Endothelial cell of umbilical vein (primary cell): ENCODE measurements at regions not wholly inside any gene's neighbourhood (a gene's known extent, or its start where the extent isn't known, plus 50 kb on each side); places are given as distances from the start of the nearest gene placed in this dataset.

Source experiments
- BruUV-seq: library from RNA; stranded (reverse); fragments of 400-500 nt; replicated peaks from 2 replicates; lab custom pipeline; 2021; lab: Mats Ljungman, UMichigan
- CTCF ChIA-PET: fragments of 300-600, 350-600 bp; sonication (Branson Sonifier 250); formaldehyde crosslinking; loops from one replicate; lab custom pipeline; 2021; ENCODE audit warnings: antibody characterized with exemption, inconsistent platforms; lab: Charles Lee
- POLR2A ChIA-PET: fragments of 300-600, 350-600 bp; sonication (Branson Sonifier 250); formaldehyde crosslinking; loops from one replicate; lab custom pipeline; 2021; ENCODE audit warnings: antibody characterized with exemption, inconsistent platforms; lab: Charles Lee
- DNase-seq: peaks from one replicate; pipeline ENCODE4 v3.0.0-alpha.2; 2011; ENCODE audit warnings: low read depth, low spot score
- FAIRE-seq: peaks from 2 replicates; lab custom pipeline; 2011; peaks lifted over from hg19 to GRCh38; lab: Jason Lieb, UNC
- H2AFZ ChIP-seq: 2 replicates; pipeline ENCODE4 v1.6.0; 2012; ENCODE audit warnings: low read depth, low read length, control low read depth, inconsistent platforms
- H3K27ac ChIP-seq: 2 replicates; pipeline ENCODE4 v1.5.1; 2011; ENCODE audit warnings: low read depth, mild to moderate bottlenecking, control low read depth, low read length, moderate library complexity; ENCODE audit not compliant: insufficient read depth
- H3K27me3 ChIP-seq, 2 experiments: 2 replicates each; pipeline versions ENCODE4 v1.6.0 to v1.6.1; 2011; ENCODE audit warnings: low read length in 2 of 2, mixed read lengths in 1 of 2; ENCODE audit not compliant: control insufficient read depth in 2 of 2, insufficient read depth in 2 of 2
- H3K36me3 ChIP-seq, 2 experiments: 2 replicates in 1 of 2; 3 replicates in 1 of 2; pipeline ENCODE4 v1.5.1; 2011; ENCODE audit warnings: low read length in 2 of 2, mild to moderate bottlenecking in 1 of 2, moderate library complexity in 1 of 2; ENCODE audit not compliant: control insufficient read depth in 2 of 2, insufficient read depth in 2 of 2; ENCODE audit errors: extremely low read depth in 1 of 2
- H3K4me1 ChIP-seq: 3 replicates; pipeline ENCODE4 v1.5.1; 2011; ENCODE audit warnings: mild to moderate bottlenecking, low read length; ENCODE audit not compliant: control insufficient read depth, insufficient read depth; ENCODE audit errors: extremely low read depth
- H3K4me2 ChIP-seq: 2 replicates; pipeline ENCODE4 v1.6.1; 2011; ENCODE audit warnings: low read length, control low read depth, mixed read lengths; ENCODE audit not compliant: insufficient read depth
- H3K4me3 ChIP-seq, 3 experiments: fragments of 200-600 bp in 1 of 3; sonication (generic), shearing (Covaris generic) in 1 of 3; replicated peaks in 1 of 3; 2 replicates each; pipeline ENCODE4 v1.5.1; 2011 to 2016; ENCODE audit warnings: control low read depth in 3 of 3, low read length in 3 of 3, mild to moderate bottlenecking in 2 of 3, inconsistent platforms in 1 of 3, low read depth in 1 of 3, moderate library complexity in 1 of 3; ENCODE audit not compliant: insufficient read depth in 1 of 3
- H3K79me2 ChIP-seq: 2 replicates; pipeline ENCODE4 v1.6.0; 2012; ENCODE audit warnings: low read length, inconsistent platforms; ENCODE audit not compliant: control insufficient read depth, insufficient read depth
- H3K9ac ChIP-seq: replicated peaks from 2 replicates; pipeline ENCODE3; 2011; ENCODE audit warnings: low read length, control low read depth; ENCODE audit not compliant: insufficient read depth; ENCODE audit errors: extremely low read depth
- H3K9me1 ChIP-seq: replicated peaks from 3 replicates; pipeline ENCODE4 v1.6.0; 2011; ENCODE audit warnings: mild to moderate bottlenecking, low read length; ENCODE audit not compliant: control insufficient read depth, insufficient read depth; ENCODE audit errors: extremely low read depth
- H3K9me3 ChIP-seq: replicated peaks from 2 replicates; pipeline ENCODE4 v1.5.1; 2012; ENCODE audit warnings: low read length, inconsistent platforms; ENCODE audit not compliant: control insufficient read depth, insufficient read depth
- H4K20me1 ChIP-seq: replicated peaks from 2 replicates; pipeline ENCODE3; 2011; ENCODE audit warnings: mild to moderate bottlenecking, low read length; ENCODE audit not compliant: control insufficient read depth, insufficient read depth; ENCODE audit errors: extremely low read depth
- EZH2 ChIP-seq: IDR thresholded peaks from 2 replicates; pipeline ENCODE4 v1.6.1; 2012; ENCODE audit warnings: borderline replicate concordance, low read depth, mild to moderate bottlenecking, moderate library complexity, low read length, inconsistent platforms; ENCODE audit not compliant: severe bottlenecking
- FOS ChIP-seq: IDR thresholded peaks from 2 replicates; pipeline ENCODE4 v1.6.1; 2011; ENCODE audit warnings: mild to moderate bottlenecking, low read length, moderate library complexity, borderline replicate concordance; ENCODE audit not compliant: insufficient read depth
- GATA2 ChIP-seq: IDR thresholded peaks from 2 replicates; pipeline ENCODE4 v1.7.0; 2011; ENCODE audit warnings: low read depth, mild to moderate bottlenecking, moderate library complexity, mixed read lengths, low read length; ENCODE audit not compliant: insufficient read length, insufficient read depth
- JUN ChIP-seq: IDR thresholded peaks from 2 replicates; pipeline ENCODE4 v1.6.1; 2011; ENCODE audit warnings: borderline replicate concordance, low read depth; ENCODE audit not compliant: insufficient read length, insufficient read depth
- MYC ChIP-seq: IDR thresholded peaks from one replicate; pipeline ENCODE4 v1.6.1; 2011; ENCODE audit warnings: mild to moderate bottlenecking, low read depth, low read length
- POLR2A ChIP-seq: IDR thresholded peaks from 2 replicates; pipeline ENCODE4 v1.6.1; 2012; ENCODE audit warnings: low read depth, mild to moderate bottlenecking, control low read depth, low read length
- POLR2AphosphoS5 ChIP-seq: IDR thresholded peaks from 2 replicates; pipeline ENCODE4 v1.6.1; 2012; ENCODE audit warnings: low read depth, mild to moderate bottlenecking, control low read depth, low read length, moderate library complexity; ENCODE audit not compliant: insufficient read depth
- dilution Hi-C: fragments of 300-500 bp; cut with MboI; formaldehyde crosslinking; loops from one replicate; pipeline ENCODE4 v1.15.0; 2019; ENCODE audit warnings: low sequenced_read_pairs; ENCODE audit not compliant: extremely low pct_ligation_motif_present
- intact Hi-C: fragments of 100-400 bp; cut with micrococcal nuclease; formaldehyde crosslinking; loops from one replicate; pipeline ENCODE4 v1.10.0; 2022
- TF ChIP-seq, protein P1 (sequence below): IDR thresholded peaks from 2 replicates; pipeline ENCODE4 v1.6.1; 2011; ENCODE audit not compliant: insufficient read depth, insufficient read length
- TF ChIP-seq, protein P2 (sequence below), 2 donors: IDR thresholded peaks; 1 replicate in 1 of 2; 2 replicates in 1 of 2; pipeline ENCODE4 v1.5.1; 2011; ENCODE audit warnings: low read length in 2 of 2, mild to moderate bottlenecking in 2 of 2, moderate library complexity in 2 of 2, control low read depth in 1 of 2, inconsistent platforms in 1 of 2, low read depth in 1 of 2; ENCODE audit not compliant: insufficient read depth in 1 of 2; ENCODE audit errors: extremely low read depth in 1 of 2

DNA sequence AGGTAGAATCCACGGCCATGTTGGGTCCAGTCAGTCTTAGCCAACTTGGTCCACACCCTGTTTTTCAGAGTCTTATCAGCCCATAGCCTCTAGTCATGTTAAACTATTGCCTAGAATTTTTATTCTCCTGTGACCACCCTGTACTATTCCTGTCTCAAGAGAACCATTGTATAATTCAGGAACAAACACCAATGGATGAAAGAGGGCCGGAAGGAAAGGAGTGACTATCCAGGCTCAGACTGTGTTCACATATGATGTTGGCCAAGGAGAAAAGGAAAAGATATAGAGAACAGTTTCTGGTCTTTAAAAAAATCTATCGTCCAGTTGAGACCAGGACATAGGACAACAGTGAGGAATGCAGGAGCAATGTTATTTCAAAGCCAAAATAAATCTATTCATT, 82.9 kb upstream of the SETBP1 start:
- DNase-seq (peak; percentile 78), FAIRE-seq (peak; percentile 18)
- no peaks in the 10 kb centered on the region for H3K9me3 ChIP-seq
- H3K9ac ChIP-seq: no peak overlapping the region
- no peaks in the 10 kb centered on the region for H3K9me1 ChIP-seq
- H2AFZ ChIP-seq: no peak overlapping the region
- H3K79me2 ChIP-seq: no peaks in the 10 kb centered on the region
- BruUV-seq: no TSS peak
- H4K20me1 ChIP-seq: no peaks in the 10 kb centered on the region
- ChIA-PET POLR2A (no interaction called here), CTCF (no interaction called here)
- peaks cover 5% of the 10 kb centered on the region for H3K4me1 ChIP-seq
- no peaks in the 10 kb centered on the region for H3K36me3 ChIP-seq
- no peak overlapping the region for H3K4me2 ChIP-seq
- TF ChIP-seq FOS: no peak
- dilution Hi-C loops (no loop called here), intact Hi-C loops (no loop called here)
- H3K27me3 ChIP-seq: no peaks in the 10 kb centered on the region
- no peak overlapping the region for H3K27ac ChIP-seq
- H3K4me3 ChIP-seq: no peak overlapping the region

DNA sequence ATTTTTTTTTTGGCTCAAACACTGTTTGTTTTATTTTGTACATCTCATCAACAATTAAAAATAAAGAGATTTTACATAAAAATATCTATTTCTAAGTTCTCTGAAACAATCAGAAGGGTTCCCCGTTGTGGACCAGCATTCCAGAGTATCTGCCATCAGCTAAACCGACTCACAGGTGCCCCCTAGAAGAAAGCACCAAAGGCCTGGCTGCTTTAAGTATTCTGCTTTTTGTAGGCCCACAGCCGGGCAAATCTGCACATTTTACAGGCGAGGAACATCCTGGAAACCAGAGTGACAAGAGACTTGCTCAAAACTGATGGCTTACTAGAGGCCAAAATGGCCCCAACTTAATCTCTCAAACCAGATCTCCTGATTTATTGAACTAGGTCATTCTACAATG, 82.2 kb upstream of the SETBP1 start:
- no peak overlapping the region for H3K27ac ChIP-seq
- H3K9me1 ChIP-seq: no peaks in the 10 kb centered on the region
- H3K4me3 ChIP-seq: no peak overlapping the region
- no peaks in the 10 kb centered on the region for H3K79me2 ChIP-seq
- peaks cover 5% of the 10 kb centered on the region for H3K4me1 ChIP-seq
- no peaks in the 10 kb centered on the region for H4K20me1 ChIP-seq
- BruUV-seq: no TSS peak
- ChIA-PET CTCF (no interaction called here), POLR2A (no interaction called here)
- no peaks in the 10 kb centered on the region for H3K9me3 ChIP-seq
- intact Hi-C loops: no loop called here
- DNase-seq (peak; percentile 32), FAIRE-seq (no peak)
- H3K4me2 ChIP-seq: no peak overlapping the region
- TF ChIP-seq GATA2: no peak
- TF ChIP-seq, protein P1, sequence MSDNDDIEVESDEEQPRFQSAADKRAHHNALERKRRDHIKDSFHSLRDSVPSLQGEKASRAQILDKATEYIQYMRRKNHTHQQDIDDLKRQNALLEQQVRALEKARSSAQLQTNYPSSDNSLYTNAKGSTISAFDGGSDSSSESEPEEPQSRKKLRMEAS: no peak
- no peak for TF ChIP-seq FOS
- TF ChIP-seq POLR2A: no peak
- TF ChIP-seq, protein P2, sequence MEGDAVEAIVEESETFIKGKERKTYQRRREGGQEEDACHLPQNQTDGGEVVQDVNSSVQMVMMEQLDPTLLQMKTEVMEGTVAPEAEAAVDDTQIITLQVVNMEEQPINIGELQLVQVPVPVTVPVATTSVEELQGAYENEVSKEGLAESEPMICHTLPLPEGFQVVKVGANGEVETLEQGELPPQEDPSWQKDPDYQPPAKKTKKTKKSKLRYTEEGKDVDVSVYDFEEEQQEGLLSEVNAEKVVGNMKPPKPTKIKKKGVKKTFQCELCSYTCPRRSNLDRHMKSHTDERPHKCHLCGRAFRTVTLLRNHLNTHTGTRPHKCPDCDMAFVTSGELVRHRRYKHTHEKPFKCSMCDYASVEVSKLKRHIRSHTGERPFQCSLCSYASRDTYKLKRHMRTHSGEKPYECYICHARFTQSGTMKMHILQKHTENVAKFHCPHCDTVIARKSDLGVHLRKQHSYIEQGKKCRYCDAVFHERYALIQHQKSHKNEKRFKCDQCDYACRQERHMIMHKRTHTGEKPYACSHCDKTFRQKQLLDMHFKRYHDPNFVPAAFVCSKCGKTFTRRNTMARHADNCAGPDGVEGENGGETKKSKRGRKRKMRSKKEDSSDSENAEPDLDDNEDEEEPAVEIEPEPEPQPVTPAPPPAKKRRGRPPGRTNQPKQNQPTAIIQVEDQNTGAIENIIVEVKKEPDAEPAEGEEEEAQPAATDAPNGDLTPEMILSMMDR (IDR thresholded peaks at IDR 0.05; ENCODE audit: extremely low read depth in 1 of 2, insufficient read depth in 1 of 2, low read depth in 1 of 2, low read length in 2 of 2): no peak
- no peak for TF ChIP-seq POLR2AphosphoS5
- TF ChIP-seq JUN: no peak
- TF ChIP-seq EZH2: no peak
- TF ChIP-seq MYC: no peak
- no peak overlapping the region for H3K9ac ChIP-seq
- dilution Hi-C loops: no loop called here
- no peak overlapping the region for H2AFZ ChIP-seq
- no peaks in the 10 kb centered on the region for H3K27me3 ChIP-seq
- no peaks in the 10 kb centered on the region for H3K36me3 ChIP-seq
